PFSK-1 (cell line): ENCODE measurements at regions not wholly inside any gene's neighbourhood (a gene's known extent, or its start where the extent isn't known, plus 50 kb on each side); places are given as distances from the start of the nearest gene placed in this dataset.

Source experiments
- FOXP2 ChIP-seq: optimal IDR thresholded peaks from 2 replicates; pipeline ENCODE3; 2011; ENCODE audit warnings: borderline replicate concordance, control low read depth, inconsistent platforms; ENCODE audit not compliant: insufficient read depth; ENCODE audit errors: extremely low read length, extremely low read depth
- POLR2AphosphoS5 ChIP-seq: IDR thresholded peaks from 2 replicates; pipeline ENCODE4 v1.6.1; 2012; ENCODE audit warnings: low read depth, mild to moderate bottlenecking, control low read depth, low read length, moderate library complexity
- SIN3A ChIP-seq: IDR thresholded peaks from 2 replicates; pipeline ENCODE4 v1.6.1; 2012; ENCODE audit warnings: mild to moderate bottlenecking, low read length, moderate library complexity, borderline replicate concordance; ENCODE audit not compliant: insufficient read depth
- TAF1 ChIP-seq: IDR thresholded peaks from 2 replicates; pipeline ENCODE4 v1.6.1; 2012; ENCODE audit warnings: low read length, control low read depth, borderline replicate concordance; ENCODE audit not compliant: insufficient read depth
- TF ChIP-seq, protein P1 (sequence below), 2 experiments: IDR thresholded peaks; 2 replicates each; pipeline versions ENCODE4 v1.6.1 to v1.8.0; 2011 to 2012; ENCODE audit warnings: low read depth in 2 of 2, low read length in 2 of 2, control low read depth in 1 of 2, inconsistent platforms in 1 of 2, mild to moderate bottlenecking in 1 of 2, moderate library complexity in 1 of 2; ENCODE audit not compliant: insufficient read depth in 1 of 2

DNA sequence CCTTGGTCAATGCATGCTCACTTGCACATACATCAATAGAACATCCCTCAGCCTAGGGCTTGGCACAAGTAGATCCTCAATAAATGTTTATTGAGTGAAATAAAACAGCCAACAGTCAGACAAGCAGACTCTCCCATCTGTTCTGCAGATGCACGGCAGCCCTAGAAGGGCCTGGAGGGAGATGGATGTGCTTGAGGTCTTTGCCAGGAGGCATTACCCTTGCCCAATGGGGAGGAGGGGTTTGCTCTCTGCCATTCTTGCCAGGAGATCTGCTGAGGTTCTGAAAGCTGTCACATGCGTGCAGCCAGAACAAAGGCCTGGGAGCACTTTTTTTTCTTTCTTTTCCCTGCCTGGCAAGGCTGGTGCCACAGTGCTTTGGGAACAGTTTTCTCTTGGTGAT lies 349.3 kb upstream of the THRB start:
- TF ChIP-seq, protein P1, sequence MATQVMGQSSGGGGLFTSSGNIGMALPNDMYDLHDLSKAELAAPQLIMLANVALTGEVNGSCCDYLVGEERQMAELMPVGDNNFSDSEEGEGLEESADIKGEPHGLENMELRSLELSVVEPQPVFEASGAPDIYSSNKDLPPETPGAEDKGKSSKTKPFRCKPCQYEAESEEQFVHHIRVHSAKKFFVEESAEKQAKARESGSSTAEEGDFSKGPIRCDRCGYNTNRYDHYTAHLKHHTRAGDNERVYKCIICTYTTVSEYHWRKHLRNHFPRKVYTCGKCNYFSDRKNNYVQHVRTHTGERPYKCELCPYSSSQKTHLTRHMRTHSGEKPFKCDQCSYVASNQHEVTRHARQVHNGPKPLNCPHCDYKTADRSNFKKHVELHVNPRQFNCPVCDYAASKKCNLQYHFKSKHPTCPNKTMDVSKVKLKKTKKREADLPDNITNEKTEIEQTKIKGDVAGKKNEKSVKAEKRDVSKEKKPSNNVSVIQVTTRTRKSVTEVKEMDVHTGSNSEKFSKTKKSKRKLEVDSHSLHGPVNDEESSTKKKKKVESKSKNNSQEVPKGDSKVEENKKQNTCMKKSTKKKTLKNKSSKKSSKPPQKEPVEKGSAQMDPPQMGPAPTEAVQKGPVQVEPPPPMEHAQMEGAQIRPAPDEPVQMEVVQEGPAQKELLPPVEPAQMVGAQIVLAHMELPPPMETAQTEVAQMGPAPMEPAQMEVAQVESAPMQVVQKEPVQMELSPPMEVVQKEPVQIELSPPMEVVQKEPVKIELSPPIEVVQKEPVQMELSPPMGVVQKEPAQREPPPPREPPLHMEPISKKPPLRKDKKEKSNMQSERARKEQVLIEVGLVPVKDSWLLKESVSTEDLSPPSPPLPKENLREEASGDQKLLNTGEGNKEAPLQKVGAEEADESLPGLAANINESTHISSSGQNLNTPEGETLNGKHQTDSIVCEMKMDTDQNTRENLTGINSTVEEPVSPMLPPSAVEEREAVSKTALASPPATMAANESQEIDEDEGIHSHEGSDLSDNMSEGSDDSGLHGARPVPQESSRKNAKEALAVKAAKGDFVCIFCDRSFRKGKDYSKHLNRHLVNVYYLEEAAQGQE (IDR thresholded peaks at IDR 0.05; ENCODE audit: insufficient read depth in 1 of 2, low read depth in 2 of 2, low read length in 2 of 2): no peak
- TF ChIP-seq FOXP2 (no peak), TAF1 (no peak), SIN3A (no peak)

DNA sequence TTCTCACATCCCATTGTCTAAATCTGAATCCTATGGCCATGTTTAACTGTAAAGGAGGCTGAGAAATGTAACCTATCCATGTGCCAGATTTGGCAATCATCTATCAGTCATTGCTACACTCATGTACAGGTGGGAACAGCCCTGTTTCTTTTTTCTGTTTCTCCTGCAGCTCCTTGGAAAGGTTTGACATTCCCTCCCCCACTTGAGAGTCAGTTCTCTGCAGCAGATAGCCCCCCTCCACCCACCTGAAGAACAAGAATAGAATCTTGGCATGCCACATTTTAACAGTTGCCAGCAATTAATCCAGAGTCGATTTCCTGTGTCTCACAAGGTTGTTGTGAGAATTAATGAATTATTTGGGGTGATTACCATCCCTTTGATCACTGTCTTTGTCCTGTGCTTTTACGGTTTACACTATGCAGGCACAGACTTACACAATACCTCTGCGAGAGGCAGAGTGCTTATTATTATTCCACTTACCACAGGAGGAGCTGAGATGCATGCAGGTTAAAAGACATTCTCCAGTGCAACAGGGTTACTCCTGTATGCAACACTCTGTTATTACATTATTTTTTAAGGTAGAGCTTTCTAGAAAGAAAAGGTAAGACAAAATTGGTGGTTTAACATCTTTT lies 351.0 kb upstream of the THRB start:
- no peak for TF ChIP-seq POLR2AphosphoS5
- TF ChIP-seq, protein P1 (IDR thresholded peaks at IDR 0.05; ENCODE audit: insufficient read depth in 1 of 2, low read depth in 2 of 2, low read length in 2 of 2): no peak
- no peak for TF ChIP-seq TAF1
- TF ChIP-seq SIN3A: no peak
- no peak for TF ChIP-seq FOXP2

DNA sequence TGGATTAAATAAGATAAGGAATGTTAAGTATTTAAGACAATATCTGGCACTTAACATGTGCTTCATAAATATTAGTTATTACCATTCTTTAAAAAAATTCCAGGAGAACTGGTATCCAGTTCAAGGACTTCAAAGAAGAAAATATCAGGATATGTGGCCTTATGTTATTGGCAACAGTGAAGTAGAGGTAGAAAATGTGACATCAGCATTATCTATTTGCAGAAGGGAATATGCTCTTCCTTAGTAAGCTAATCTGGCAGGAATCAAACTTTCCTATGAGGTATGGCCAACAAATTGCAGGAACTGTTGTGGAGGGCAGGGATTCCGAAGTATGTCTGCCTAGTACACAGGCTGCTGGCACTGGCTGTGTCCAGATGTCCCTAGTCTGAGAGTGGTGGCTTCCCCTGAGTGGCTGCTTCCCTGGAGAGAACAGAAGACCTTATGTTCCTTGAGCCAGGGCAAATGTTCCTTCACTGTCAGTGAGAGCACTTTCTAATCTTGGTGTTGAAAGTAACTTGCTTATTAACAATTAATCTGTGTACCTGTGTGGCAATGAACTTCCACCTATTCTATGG lies 351.7 kb upstream of the THRB start:
- TF ChIP-seq FOXP2 (no peak), SIN3A (no peak), POLR2AphosphoS5 (no peak), TAF1 (no peak)
- TF ChIP-seq, protein P1 (IDR thresholded peaks at IDR 0.05; ENCODE audit: insufficient read depth in 1 of 2, low read depth in 2 of 2, low read length in 2 of 2): no peak

DNA sequence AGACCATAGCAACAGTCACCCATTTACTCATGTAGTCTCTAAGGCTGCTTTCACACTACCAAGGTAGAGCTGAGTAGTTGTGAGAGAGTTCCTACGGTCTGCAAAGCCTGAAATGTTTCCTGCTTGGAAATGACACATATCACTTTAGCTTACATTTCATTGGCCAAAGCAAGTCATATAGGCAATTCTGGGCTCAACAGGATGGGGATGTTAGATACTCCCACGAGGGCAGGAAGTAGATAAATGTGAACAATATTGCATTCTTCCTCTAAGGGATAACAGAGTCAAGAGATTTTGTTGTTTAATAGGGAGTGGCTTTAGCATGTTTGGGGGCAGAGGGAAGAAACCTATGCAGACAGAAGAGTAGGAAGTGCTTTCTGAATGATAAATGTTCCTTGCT lies 355.6 kb upstream of the THRB start:
- TF ChIP-seq FOXP2: no peak
- TF ChIP-seq, protein P1 (IDR thresholded peaks at IDR 0.05; ENCODE audit: insufficient read depth in 1 of 2, low read depth in 2 of 2, low read length in 2 of 2): no peak
- no peak for TF ChIP-seq TAF1
- TF ChIP-seq POLR2AphosphoS5: no peak
- TF ChIP-seq SIN3A: no peak
